ENCODE measurements at regions not wholly inside any gene's neighbourhood (a gene's known extent, or its start where the extent isn't known, plus 50 kb on each side); places are given as distances from the start of the nearest gene placed in this dataset.

DNA sequence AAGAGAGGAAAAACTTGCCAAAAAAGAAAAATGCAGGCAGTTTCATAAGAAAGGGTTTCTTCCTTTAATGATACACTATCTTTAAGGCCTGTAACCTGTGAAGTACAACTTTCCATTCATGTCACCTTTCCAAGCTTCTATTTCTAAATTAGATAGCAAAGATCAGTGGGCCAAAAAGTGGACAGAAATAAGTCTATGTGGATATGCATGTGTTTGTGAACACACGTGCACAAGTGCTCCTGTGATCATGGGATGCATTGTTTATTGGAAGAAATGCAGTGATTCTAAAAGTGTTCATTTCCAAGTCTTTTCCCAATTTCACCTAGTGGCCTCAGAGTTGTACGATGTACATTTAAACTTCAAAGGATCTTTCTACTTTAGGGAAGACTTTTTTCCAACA lies 230.0 kb upstream of the BLID start:
- DNase-seq (ENCODE audit: low read depth), result no peak

DNA sequence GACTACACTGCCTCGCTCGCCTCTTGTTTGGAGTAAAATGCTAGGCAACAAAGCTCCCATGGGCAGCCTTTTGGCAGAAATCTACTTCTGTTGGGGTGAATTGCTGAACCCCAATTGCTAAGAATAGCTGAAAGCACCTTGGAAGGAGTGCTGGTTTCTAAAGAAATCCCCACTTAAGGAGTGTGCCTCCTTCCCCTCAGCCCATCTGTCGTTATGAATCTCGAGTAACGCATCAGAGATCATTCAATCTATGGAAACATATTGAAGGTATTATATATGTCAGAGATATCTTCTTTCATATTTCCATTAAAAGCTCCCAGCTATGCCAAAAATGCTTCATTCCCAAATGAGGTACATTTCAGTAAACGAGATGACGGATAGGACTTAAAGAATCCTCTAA lies 229.6 kb upstream of the BLID start:
- DNase-seq (ENCODE audit: low read depth), result no peak

DNA sequence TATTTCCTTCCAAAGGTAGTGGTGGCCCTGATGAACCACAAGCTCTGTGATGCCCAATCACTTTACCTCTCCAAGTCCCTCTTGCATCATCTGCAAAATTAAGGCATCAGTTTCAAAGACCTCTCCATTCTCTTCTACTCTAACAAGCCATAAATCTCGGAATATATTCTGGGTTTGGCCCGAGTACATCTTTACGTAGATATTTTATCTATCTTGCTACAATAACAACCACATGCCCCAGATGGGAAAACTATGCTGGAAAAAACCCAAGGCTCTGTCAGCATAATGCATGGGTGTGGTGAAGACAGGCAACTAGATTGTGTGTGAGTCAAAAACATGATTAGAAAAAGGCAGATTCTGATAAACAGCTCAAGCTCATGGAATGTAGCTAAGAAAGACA lies 228.2 kb upstream of the BLID start:
- DNase-seq (ENCODE audit: low read depth), result peak; percentile 46

DNA sequence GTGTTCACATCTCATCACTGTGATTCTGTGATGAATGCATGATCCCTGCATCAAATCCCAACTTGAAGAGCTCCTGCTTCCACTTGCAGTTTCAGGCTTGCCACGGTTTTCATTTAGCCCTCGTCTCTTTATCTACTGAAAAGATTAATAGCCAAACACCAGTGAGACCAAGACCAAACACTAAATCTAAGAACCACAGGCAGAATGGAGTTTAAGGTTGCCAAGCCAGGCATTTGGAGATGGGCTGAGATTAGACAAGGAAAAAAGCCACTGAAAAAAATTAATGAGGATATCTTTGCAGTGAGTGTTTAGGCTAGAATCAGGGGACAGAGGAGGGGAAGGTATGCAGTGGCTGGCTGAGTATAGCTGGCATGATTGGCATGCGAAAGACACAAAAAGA lies 227.2 kb upstream of the BLID start:
- DNase-seq (ENCODE audit: low read depth), result no peak

DNA sequence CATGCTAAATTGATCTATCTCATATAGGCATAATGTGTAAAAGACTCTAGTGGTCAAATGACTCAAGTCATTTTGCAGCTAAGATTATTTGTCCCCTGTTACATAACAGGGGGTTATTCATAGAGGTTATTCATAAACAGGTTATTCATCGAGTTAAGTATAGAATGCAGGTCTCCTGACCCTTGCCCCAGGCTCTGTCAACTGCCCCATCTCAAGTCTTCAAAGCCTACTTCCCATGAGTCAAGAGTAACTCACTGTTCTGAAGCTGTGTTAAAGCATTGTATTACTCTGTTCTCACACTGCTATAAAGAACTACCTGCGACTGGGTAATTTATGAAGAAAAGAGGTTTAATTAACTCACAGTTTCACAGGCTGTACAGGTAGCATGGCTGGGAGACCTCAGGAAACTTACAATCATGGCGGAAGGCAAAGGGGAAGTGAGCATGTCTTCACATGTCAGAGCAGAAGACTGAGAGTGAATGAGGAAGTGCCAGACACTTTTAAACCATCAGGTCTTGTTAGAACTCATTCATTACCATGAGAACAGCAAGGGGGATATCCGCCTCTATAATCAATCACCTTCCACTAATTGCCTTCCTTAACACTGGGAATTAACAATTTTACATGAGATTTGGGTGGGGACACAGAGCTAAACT lies 226.2 kb upstream of the BLID start:
- no peak for DNase-seq (ENCODE audit: low read depth)

DNA sequence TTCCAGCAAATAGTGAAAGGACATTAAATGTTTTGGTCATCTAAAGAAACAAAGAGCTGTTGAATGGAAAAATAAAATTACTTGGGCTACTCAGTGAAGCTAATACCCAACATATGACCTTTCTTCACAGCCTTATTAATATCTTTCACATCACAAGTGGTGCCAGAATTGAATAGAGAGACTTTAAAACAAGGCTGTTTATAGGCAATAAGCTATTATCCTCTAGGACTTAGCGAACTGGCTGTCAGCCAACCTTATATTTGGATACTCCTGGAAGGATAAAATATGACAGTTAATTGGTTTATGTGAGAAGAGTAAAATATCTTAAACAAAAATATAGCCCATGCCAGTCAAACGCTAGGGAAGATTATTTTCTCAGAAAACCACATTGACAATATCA lies 225.5 kb upstream of the BLID start:
- DNase-seq (ENCODE audit: low read depth), result no peak

DNA sequence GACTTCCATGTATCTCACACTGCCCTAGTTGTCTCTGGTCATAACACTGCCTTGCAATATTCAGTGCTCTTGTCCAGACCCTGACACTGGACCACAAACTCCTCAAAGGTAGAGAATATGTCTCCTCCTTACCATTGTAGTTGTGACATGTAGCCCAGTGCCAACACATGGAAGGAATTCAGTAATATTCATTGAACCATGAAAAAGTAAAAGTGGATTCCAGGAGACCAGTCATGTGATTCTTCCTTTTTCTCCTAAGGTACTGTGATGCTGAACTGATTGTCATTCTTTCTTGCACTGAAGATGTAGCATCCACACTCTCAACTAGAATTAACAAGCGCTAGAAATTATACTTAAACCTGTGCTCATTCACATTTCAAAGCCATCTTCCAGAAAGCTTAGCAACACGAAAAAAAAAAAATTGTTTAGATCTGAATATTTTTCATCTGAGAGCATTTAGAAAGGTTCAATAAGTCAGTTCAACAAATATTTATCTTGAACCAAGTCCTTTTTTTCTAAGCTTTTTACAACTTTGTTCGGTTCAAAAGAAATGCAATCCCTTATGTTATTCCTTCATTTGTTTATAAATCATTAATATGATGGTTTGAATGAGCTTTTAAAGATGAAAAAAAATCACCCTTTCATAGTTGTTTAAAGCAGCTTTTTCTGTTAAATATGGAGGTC lies 224.7 kb upstream of the BLID start:
- no peak for DNase-seq (ENCODE audit: low read depth)

DNA sequence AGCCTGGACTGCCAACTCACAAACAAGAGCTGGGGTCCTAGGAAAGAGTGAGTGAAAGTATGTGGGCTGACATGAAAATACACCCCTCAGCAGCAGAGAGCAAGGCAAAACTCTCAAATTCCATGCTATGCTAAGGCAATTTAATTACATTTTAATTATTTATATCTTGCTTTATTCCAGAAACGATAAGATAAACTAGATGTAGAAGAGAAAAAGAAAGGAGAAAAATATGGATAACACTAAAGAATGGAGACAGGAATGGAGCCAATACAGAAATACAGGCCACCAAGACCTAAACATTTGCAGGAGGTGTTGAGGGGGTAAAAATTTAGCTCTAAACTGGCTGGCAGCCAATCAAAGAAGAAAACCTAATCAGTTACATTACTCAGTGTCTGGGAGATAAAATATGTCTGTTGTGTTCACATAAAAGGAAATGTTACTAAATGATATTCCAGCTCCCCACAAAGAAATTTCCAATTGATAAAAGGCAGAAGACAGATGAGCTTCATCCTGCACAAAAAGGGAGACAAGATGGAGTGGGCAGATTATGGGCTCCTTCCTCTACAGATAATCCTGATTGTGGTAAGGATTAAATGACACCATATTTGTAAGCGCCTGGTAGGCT lies 223.5 kb upstream of the BLID start:
- no peak for DNase-seq (ENCODE audit: low read depth)

DNA sequence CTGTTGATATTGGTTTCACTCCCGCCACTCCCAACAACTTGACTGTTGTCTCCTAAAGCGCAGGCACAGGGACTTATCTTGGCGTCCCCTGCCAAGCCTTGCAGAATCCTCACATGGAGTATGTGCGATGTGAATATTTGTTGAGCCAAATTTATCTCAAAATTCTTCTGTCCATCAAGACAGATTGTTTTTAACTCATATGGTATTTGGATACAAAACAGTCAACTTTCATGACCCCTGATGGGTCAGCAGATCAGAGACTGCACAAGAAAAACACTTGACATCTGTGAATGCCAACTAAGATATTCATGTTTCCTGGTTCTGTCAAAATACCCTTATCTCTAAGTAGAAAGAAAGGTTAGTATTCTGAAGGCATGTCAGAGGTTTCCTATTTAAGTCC lies 221.7 kb upstream of the BLID start:
- no peak for DNase-seq (ENCODE audit: low read depth)

DNA sequence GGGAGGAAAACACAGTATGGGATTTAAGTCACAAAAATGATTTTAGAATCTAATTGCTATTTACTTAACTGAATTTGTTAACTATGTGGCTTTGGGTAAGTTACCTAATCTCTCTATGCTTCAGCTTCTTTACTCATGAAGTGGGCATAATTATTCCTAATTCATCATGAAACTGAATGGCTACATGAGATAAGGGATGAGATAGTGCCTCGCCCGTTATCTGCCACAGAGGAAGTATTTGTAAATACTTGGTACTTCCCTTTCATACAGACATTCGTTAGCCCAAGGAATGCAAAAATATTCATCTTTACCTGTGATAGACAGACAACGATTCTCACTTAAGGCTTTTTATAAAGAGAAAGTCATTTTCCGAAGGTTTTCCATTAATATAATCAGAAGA lies 221.2 kb upstream of the BLID start:
- DNase-seq (ENCODE audit: low read depth), result no peak

DNA sequence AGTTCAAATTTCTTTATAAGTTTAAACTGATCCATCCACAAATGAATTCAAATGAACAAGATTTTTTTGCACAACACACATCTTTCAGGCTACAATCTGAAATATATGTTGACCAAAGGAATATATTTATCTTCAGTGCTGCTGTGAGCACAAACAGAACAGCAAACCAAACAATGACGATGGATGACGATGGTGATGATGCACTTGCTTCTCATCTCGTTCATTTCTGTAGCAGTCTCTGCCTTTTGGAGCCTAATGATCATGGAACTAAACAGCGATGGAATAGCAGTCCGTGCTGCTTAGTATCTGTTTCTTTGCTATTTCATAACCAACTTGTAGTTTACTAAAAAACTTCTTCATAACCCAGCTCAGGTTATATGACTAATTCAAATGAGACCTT lies 220.7 kb upstream of the BLID start:
- DNase-seq (ENCODE audit: low read depth), result no peak

DNA sequence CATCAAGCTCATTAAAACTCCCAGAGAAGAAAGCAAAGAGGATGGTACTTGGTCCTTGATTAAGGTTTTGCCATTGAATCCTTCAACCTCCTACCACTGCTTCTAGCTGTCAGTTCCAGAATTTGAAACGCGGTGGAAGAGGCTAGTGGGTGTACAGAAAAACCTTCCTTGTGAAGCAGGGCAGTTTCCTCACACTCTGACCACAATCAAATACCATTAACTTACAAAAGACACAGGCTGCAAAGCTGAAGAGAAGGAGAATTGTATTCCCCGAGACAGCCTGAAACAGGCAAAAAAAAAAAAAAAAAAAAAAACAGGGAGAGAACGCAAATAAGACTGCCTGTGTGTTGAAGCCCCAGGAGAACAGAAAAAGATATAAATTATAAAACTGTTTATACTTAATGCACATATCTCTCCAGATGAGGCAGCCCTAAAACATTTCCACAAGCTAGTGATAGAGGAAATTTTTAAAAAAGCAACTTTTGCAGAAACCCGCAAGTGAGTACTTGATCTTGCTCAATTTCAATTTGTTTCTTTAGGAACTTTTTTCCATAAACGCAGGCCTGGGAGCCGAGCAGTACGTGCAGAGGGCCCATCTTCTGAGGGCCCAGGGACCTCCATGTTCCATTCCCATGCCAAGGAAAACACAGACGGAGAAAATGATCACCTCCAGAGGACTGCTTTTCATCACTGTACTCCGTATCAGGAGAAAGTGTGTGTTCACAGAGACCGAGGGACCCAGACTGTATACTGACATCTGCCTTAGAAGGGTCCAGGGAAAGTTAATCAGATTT lies 218.7 kb upstream of the BLID start:
- DNase-seq (ENCODE audit: low read depth), result no peak

DNA sequence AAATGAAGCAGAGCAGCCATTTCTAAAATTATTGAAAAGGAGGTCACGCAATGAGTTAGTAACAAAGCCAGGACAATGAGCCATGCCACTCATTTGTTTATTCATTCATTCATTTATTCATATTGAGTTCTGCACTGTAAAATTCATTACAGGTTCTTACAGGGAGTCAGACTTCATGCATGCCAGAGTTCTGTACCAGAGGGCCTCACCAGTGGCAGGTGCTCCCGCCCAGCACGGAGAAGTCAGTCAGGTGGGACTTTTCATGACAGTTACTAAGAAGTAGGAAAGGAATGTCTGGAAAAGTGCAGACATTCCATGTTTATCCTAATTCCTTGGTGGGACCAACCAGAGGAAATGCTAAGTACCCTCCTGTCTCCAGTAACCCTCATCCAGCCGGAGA lies 217.5 kb upstream of the BLID start:
- DNase-seq (ENCODE audit: low read depth), result no peak

DNA sequence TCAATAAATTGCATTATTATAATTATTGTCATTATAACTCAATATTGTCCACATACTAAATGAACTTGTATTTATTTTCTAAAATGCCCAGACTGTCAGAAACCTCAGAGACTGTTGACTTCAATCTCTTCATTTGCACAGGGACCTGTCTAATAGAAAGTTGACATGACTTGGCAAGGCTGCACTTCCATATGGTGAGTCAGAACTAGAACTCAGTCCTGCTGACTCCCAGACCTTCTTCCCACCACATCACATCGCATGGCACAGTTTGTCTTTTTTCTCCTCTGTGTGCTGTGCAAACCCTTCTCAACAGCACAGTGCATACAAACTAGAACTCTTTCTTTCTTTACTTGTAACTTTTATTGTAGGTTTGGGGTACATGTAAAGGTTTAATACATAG lies 215.1 kb upstream of the BLID start:
- no peak for DNase-seq (ENCODE audit: low read depth)

DNA sequence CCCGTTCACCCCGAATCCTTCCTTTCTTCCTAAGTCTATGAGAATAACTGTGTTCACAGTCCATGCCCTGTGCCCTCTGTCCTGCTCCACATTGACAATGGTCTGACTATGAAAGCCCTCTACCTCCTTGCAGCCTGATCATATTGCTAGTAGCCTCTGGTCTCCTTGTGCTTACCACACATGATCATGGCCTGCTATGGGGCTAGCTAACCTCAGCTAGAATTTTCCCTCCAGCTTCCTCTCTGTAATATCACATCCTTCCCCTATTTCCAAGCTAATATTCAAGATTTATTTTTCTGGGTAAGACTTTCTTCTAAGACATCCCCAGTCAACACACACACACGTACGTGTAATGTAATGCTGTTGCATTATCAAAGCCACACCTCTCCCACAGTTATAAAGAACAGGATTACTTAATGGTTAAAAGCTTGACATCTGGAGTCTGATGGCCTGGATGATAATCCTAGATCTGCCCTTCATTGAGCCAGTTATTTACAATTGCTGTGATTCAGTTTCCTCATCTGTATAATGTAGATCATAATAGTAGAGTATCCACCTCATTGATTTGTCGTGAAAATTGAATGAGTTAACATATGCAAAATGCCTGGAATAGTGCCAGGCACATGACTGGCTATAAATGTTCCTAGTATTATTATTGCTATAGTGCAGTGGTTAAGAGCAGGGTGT lies 214.4 kb upstream of the BLID start:
- DNase-seq (ENCODE audit: low read depth), result no peak

DNA sequence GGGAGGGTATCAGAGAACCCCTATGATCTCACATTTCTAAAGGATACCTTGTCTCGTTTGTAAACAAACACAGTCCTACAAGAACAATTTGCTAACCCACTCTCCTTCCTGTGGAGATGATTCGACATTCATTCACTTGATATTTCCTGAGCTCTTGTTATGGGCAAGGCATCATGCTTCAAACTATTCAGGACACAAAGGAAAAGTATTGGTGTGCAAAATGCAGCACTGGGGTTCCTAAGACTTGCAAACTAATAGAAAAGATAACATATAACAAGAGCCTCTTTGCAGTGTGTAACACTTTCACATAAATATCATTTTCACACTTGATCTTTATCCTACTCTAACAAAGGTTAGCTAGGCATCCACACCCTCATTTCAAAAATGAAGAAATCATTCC lies 211.5 kb upstream of the BLID start:
- no peak for DNase-seq (ENCODE audit: low read depth)

DNA sequence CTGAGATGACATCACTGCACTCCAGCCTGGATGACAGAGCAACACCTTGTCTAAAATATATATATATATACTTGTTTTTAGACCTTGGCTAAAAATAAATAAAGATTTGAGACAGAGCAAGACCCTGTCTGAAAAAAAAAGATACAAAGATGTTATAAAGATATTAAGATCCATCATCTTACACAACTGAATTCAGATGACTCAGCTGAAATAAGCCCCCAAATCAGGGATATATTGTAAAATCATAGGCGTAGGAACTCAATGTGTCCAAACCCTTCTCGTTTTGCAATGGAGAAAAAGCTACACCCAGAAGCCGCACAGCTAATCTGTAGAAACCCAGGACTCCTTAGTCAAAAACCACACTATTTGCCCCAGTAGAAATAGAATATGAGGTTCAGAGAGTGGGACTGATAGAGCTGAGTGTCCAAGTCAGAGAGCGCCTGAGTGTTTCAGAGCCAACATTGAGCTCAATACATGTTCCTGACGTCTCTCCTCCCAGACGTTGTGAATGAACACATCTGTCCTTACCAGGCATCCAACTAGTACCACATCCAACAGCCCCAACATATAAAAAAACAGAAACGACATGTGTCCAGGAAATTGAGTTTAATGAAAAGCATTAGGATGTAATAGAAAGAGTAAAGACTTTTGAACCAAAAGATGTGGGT lies 207.9 kb upstream of the BLID start:
- no peak for DNase-seq (ENCODE audit: low read depth)

DNA sequence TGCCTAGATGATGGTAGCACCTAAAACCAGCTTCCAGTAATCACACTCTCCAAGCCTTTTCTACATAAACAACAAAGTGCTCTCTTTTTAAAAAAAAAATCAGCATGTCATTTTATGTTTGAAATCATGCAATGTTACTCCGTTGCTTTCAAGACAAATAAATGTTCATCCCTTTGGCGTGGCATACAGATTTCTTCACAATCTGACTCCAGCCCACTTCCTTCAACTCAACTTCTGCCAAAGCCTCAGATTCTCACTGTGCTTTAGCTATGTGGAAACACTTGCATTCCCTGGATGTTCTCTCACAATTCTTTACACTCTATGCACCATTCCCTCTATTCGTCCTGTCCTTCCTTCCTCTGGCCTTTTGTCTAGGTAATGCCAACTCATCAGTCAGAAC lies 206.3 kb upstream of the BLID start:
- peak; percentile 26 for DNase-seq (ENCODE audit: low read depth)

DNA sequence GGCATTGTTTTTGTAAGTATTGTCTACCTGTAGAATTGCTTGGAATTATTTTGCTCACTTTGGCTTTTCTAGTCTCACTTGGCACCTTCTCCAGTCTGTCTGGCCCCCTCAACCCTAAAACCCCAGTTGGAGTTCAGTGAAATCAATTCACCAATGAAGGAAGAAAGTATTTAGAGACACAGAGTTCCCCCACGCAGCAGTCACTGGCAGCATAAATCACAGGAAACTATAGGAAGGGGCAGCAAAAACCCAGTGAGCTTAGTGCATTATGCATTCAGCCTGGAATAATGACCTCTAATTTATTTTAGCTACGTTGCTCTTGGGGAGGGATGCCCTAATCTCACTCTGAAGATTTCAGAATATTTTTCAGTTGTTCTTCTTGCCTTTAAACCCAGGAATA lies 204.7 kb upstream of the BLID start:
- no peak for DNase-seq (ENCODE audit: low read depth)

DNA sequence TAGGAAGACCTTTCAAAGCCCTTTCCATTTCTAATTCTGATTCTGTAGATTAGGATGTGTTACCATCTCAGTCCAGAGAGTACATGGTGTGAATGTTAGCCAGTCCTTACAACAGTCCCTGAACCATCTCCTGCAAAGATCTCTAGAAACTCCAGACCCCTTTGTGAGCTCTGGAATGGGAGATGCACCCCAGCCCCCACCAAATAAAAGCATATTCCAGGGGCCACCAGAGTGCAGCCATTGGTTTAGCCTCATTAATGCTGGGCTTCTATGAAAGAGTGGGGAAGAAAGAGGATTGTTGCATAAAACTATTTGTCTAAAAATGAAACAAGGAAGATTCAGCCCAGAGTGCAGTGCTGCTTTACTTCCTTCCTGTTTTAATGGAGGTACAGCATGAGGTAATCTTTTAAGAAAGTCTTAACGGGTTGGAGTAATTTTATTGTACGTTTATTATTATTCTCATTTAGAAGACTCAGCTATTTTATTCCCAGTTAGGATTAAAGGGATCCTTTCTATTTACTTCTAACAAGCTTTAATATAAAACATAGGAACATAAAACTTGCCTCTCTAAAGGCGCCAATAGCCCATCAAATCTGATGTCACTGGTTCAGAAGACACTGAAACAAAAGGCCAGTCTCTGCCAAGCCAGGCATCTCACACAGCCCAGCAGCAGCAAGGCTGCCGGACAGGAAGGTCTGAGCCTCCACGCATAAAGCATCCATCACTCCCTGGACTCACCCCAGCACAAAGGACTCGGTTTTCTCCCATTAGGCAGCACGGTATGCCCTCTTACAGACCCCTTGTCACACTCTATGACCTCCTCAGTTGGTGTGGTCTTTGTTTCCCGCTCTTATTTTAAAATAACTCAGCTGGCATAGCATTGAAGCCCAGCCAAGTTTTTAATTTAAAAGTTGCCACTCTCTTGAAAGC lies 203.9 kb upstream of the BLID start:
- no peak for DNase-seq (ENCODE audit: low read depth)

DNA sequence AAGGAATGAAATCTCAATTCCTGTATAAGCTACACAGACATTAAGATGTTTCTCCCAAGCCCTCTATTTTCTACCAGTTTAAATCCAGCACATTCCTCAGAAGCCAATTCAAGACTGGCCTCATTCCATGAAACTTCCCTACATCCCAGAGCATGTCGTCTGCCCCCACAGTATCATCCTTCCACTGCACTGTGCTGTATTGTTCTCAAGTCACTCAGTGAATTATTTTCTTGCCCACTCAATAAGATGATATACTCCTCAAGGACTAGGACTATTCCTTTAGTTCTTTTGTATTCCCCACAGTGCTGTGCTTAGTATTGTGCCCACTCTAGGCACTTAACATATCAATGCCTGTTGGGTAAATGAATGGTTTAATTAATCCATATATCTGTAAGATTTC lies 203.1 kb upstream of the BLID start:
- DNase-seq (ENCODE audit: low read depth), result no peak
